Activated T-cell treated with anti-CD3 and anti-CD28 coated beads for 48 hours (primary cell): ENCODE measurements at regions not wholly inside any gene's neighbourhood (a gene's known extent, or its start where the extent isn't known, plus 50 kb on each side); places are given as distances from the start of the nearest gene placed in this dataset.
A peak's percentile ranks its signal among the peaks of the same experiment; 100 is the strongest.
"Not testable (repeated sequence)": the region's sequence is repeated elsewhere in the genome, so short reads cannot be mapped to it uniquely, and the experiment has no call there.

Experiments
- DNase-seq: peaks from one replicate; pipeline ENCODE4 v3.0.0-alpha.2; 2020; ENCODE audit warnings: low read depth

DNA sequence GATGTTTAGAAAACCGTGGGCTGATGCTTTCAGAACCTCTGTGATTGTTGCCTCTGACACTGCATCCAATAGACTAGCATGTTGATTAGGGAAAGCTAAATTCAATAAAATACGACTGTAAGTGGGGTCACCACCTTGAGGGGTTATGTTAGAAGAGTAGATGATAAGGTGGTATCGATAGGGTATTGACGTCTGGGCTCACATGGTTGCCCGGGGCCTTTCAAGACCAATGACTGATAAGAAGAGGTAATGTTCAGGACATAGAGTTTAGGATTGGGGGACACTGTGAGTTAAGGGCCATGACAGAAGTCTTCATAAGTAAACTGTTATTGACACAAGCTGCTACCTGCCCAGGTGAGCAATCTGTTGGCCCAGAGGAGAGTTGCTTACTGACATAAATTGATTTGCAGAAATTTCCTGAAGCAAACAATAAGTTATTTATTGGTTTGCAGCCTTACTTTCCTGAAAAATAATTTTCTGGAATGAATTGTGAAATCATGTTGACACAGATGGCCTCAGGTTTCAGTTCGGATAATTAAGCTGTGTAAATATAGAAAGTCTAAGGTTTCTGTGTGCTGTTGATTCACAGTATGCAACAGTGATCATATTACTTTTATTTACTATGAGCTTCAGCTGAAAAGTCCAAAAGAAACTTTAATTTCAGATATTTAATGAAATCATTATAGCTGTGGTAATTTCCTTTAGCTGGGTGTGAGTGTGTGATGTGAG lies 289.9 kb upstream of the PRSS16 start:
- DNase-seq: not testable (repeated sequence)

DNA sequence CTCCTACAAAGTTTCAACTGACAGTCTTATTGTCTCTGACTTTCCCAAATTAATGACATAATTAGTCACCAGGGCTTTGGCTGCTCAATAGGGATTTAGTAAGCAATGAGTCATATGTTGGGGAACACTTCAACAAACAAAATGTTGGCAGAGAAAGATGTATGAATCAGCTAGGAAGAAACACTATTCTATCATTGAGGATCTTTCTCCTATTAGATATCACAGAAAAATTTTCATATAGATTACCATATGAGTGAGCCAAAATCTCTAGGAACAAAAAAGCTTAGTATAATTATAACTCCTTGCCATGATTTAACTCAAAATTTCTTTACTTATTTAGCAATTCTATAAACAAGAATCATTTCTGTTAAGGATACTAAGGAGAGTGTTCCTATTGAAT lies 286.3 kb upstream of the PRSS16 start:
- not testable (repeated sequence) for DNase-seq

DNA sequence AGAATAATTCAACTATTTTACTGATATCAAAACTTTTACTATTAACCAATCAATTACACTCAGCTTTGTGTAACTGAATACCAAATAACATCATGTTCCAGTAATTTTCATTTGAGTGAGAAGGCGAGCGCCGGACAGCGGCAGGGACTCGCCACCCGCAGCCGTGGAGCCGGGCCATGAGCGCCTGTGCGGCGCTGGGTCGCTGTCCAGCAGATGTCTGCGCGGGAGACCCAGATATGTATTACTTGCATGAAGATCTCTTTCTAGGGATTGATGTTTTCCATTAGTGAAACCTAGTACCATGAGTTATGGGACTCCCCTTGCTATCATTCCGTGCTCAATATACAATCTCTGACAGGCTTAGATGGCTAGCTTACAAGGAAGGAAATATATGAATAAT lies 245.1 kb upstream of the PRSS16 start:
- DNase-seq: no peak

DNA sequence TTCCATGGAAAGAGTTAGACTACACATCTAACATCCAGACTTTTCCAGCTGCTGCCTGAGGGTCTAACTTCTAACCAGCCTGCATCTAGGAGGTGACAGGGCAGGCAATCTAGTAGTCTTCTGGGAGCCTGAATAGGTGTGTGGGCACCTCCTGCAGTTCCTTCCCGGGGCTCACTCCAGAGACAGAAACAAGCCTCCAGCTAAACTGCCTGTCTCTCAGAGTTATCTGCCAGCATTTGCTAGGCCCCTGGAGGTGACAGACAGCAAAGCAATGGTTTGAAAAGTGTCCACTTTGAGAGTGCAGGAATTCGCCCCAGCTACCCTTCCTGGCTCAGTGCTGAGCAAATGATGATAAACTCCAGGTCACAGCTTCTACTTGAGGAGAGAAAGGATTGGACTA lies 240.5 kb upstream of the PRSS16 start:
- no peak for DNase-seq

DNA sequence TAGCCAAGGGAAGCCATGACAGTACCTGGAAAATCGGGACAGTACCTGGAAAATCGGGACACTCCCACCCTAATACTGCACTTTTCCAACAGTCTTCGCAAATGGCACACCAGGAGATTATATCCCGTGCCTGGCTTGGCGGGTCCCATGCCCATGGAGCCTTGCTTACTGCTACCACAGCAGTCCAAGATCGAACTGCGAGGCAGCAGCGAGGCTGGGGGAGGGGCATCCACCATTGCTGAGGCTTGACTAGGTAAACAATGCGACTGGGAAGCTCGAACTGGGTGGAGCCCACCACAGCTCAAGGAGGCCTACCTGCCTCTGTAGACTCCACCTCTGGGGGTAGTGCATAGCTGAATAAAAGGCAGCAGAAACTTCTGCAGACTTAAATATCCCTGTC lies 238.9 kb upstream of the PRSS16 start:
- DNase-seq: not testable (repeated sequence)

DNA sequence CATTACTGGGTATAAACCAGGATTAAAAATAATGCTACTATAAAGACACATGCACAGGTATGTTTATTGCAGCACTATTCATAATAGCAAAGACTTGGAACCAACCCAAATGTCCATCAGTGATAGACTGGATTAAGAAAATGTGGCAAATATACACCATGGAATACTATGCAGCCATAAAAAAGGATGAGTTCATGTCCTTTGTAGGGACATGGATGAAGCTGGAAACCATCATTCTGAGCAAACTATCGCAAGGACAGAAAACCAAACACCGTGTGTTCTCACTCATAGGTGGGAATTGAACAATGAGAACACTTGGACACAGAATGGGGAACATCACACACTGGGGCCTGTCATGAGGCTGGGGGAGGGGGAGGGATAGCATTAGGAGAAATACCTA lies 233.4 kb upstream of the PRSS16 start:
- not testable (repeated sequence) for DNase-seq

DNA sequence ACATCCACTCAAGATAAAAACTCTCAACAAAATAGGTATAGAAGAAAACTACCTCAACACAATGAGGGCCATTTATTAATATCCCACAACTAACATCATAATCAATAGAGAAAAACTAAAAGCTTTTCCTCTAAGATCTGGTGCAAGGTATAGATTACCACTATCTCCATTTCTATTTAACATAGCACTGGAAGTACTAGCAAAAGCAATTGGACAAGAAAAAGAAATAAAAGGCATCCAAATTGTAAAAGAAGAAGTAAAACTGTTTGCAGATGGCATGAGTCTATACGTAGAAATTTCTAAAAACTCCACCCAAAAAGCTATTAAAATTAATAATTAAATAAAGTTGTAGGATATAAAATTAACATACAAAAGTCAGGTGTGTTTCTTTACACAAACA lies 230.8 kb upstream of the PRSS16 start:
- no peak for DNase-seq

DNA sequence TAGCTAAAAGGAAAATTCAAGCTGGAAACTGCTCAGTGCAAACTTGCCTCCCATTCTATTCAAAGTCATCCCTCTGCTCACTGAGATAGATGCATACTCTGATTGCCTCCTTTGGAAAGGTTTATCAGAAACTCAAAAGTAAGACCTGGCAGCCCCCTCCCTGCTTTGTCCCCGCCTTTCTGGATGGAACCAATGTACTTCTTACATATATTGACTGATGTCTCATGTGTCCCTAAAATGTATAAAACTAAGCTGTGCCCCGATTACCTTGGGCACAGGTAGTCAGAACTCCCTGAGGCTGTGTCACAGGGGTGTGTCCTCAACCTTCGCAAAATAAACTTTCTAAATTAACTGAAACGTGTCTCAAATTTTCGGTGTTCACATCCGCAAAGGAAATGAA lies 229.1 kb upstream of the PRSS16 start:
- not testable (repeated sequence) for DNase-seq

DNA sequence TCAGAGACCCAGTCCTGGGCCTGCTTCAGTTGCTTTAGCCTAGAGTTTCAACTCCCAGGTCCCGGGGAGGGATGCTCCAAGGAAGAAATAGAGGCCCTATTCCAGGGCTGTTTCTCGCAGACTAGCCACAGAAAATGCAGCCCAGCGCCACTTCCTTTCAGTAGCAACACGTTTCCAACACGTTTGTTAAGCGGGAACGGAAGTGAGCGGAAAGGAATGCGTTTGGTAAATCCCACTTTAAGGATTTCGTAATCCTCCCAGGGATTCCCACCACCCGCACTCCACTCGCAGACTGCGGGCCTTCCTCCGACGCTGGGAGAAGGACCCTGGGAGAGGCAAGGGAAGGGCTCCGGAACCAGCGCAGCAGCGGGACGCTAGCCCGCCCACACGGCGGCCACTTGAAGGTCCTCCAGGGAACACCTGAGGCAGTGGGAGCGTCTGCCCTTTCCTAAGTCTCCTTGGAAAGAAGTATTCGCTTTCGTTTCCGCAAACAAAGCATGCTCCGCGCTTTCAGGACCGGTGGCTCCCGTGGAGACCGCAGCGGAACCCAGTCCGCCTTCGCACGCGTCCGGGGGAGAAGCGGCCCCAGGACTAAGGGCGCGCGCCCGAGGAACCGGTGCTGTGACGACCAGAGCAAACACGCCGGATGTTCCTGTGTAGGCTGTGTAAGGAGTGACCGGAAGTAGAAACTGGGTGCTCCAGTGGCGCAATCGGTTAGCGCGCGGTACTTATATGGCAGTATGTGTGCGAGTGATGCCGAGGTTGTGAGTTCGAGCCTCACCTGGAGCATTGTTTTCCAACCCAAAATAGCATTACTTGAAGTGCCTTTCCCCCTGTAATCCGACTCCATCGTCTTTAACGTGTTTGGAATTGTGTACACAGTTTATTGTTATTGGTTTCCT lies 227.6 kb upstream of the PRSS16 start:
- peak; percentile 66 for DNase-seq

DNA sequence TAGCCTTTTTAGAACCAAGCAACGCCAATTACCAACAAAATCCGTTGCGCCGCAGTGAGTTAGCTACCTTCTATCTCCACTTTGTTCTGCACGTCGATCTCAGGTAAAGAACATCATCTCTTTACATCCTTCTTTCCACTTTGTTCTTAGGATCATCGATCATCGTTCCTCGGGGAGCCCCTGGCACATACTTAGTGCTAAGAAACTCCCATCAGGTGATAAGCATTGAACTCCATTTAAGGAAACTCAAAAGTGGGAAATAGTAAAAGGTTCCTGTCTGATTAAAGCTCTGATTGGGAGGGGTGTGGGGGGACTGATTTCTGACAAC lies 227.0 kb upstream of the PRSS16 start:
- no peak for DNase-seq

DNA sequence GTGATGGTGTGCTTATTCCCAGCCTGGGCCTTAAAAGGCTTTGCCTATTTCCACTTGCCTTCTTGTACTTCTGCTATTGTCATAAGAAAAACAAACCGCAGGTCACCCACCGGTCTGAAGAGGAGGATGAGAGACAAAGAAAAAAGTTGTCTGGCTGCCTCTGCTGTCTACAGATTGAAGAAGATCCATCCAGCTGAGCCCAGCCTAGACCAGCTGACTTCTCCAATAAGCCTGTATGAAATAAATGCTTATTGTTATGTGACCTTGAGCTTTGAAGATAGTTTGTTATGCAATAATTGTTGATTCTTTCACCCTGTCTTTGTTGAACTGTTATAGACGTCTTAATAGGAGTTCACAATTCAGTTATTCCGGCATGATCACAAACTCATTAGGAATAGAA lies 223.8 kb upstream of the PRSS16 start:
- DNase-seq: no peak

DNA sequence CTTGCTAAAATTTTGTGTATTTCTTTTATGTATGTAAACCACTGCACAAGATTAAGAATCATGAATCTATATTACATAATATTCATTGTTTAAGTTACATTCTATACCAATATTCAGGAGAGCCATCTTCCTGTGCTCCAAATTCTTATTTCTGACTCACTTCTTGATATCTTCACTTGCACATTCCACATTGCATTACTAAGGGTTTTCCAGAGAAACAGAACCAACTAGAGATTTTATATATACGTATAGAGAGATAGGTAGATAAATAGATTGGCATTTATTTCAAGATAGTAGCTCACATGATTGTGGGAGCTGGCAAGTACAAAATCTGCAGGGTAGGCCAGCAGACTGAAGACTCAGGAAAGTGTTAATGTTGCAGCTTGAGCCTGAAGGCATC lies 222.2 kb upstream of the PRSS16 start:
- DNase-seq: no peak

DNA sequence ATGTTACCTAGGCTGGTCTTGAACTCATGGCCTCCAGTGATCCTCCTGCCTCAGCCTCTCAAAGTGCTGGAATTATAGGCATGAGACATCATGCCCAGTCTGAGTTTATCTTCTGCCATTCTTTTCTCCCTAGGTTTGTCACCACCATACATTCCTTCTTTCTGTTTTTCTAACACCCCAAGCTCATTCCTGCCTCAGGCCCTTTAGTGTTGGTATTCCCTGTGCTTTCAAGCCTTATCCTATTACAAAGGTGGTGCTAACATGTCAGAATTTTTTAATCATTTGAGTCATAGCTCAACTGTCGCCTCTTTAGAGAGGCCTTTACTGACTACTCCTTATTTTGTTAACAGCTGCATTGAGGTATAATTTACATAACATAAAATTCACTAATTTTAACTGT lies 221.1 kb upstream of the PRSS16 start:
- DNase-seq: no peak

DNA sequence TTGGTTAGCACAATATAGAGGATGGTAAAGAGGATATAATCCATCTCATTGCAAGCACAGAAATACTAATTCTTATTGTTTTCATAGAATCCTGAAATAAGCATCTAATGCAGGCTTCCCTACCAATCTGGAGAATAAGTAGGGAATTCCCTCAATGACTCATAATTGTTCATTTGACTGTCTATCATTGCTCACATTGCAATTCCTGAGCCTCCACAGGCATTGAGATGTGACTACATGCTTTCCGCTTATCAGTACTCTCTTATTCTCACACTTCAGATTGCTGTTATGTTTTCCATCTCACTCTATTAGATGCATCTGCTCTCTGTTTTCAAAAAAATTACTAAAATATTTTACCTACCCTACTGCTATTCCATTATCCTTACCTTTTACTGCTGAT lies 216.2 kb upstream of the PRSS16 start:
- no peak for DNase-seq

DNA sequence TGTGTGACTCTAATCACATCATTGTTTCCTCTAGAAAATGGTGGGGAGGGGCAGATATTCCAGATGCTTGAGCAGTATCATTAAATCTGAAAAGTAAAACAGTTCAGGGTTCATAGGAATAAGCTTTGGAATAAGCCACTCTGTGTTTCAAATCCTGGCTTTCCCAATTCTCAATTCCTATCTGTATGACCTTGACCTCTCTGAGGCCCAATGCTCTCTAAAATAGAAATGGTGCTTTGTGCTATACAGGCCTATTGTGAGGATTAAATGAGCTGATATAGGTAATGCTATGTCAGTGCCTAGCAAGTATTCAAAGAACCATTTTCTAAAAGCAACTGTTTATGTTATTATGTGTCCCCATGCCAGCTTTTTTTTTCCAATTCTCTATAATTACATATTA lies 209.0 kb upstream of the PRSS16 start:
- DNase-seq: no peak

DNA sequence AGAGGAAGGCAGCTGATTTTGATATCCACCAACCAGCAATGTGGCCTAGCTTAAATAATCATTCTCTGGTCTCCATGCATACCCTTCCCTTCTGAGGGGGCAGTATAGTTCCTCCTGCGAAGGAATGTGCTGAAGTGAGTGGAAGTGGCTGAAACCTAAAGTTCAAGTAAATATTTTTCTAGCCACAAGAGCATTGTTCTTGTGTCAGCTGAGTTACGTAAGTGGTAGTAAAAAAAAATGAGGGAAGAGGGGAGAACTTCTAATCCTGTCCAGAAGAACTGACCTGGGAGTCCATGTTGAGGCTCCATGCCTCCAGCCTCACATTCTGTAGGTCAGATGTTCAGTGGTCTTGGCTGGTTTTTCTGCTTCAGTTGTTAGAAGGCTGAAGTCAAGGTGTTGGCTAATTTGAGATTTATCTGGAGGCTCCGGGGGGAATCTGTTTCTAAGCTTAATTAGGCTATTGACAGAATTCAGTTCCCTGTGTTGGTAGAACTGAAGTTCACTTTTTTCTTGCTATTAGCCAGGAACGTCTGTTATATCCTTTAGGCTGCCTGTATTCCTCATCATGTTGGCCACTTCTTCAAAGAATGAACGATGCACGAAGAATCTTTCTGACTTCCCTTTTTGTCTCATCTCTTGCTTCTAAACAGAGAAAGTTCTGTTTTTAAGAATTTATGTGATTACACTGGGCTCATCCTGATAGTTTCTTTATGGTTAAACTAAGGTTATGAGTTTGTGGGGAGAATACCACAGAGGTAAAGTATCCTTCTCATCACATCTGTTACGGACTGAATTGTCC lies 207.1 kb upstream of the PRSS16 start:
- DNase-seq: no peak

DNA sequence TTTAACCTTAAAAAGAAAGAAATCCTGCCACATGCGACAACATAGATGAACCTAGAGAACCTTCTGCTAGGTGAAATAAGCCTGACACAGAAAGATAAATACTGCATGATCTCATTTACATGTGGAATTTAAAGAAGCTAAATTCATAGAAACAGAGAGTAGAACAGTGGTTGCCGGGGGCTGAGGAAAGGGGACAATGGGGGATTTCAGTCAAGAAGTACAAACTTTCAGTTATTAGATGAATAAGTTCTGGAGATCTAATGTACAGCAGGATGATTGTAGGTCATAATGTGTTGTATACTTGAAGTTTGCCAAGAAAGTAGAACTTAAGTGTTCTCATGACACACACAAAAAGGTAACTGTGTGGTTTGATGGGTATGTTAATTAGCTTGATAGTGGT lies 204.3 kb upstream of the PRSS16 start:
- no peak for DNase-seq

DNA sequence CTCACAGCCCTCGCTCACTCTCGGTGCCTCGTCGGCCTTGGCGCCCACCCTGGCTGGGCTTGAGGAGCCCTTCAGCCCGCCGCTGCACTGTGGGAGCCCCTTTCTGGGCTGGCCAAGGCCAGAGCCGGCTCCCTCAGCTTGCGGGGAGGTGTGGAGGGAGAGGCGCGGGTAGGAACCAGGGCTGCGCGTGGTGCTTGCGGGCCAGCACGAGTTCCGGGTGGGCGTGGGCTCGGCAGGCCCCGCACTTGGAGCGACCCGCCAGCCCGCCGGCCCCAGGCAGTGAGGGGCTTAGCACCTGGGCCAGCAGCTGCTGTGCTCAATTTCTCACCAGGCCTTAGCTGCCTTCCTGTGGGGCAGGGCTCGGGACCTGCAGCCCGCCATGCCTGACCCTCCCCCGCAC lies 202.4 kb upstream of the PRSS16 start:
- not testable (repeated sequence) for DNase-seq

DNA sequence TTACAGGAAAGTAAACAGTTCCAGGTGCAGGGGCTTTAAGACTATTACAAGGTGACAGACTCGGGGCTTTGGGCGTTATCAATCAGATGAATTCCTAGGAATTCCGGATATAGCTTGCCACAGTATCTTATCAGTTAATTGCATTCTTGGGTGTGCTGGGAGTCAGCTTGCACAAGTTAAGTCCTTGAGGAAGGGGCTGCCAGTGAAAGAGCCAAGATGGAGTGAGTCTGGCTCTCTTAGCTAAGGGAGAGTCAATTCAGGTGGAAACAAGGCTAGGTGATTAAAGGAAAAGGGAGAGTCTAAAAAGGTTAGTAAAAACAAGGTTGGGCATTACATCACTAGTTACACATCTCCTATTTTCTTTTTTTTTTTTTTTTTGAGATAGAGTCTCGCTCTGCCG lies 199.8 kb upstream of the PRSS16 start:
- not testable (repeated sequence) for DNase-seq

DNA sequence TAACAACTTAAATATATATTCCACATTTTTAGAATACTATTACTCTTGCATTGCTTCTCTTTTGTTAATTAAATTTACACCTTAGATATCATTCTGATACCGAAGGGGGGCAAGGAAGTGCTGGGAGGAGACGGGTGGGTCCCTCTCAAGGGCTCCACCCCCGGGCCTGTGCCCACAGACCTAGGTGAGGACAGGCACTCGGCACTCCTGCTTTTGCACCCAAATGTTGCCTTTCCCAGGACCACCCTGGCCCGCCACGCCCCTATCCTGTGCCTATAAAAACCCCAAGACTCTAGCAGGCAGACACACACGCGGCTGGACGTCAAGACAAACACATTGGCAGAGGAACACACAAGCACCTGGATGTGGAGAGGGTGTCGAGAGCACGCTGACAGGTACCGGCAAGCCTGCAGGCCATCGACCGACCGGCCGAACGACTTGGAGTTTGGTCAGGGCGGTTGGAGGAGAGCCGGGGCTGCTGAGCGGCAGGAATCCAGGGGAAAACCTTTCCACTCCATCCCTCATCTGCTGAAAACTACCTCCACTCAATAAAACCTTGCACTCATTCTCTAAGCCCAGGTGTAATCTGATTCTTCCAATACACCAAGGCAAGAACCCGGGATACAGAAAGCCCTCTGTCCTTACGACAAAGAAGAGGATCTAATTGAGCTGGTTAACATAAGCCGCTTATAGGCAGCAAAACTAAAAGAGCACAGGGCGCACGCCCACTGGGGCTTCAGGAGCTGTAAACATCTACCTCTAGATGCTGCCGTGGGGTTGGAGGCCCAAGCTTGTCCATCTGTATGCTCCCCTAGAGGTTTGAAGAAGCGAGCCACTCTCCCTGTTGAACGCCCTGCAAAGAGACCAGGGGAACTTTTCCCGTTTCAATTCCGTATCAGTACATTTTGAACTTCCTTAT lies 197.4 kb upstream of the PRSS16 start:
- no peak for DNase-seq

DNA sequence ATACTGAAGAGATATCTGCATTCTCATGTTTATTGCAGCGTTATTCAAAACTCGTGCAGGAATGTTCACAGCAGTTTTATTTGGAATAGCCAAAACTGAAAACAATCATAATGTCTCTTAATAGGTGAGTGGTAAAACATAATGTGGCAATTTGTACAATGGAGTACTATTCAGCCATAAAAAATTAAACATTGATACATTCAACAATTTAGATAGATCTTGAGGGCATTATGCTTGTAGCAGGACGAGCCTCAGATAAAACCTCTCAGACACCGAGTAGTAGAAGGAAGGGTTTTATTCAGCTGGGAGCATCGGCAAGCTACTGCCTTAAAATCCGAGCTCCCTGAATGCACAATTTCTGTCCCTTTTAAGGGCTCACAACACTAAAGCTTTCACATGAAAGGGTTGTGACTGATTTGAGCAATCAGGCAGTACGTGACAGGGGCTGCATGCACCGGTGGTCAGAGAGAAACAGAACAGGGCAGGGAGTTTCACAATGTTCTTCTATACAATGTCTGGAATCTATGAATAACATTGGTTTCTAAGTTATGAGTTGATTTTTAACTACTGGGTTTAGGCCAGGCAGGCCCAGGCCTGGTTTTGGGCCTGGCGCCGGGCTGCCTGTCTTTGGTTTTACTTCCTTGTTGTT lies 195.3 kb upstream of the PRSS16 start:
- DNase-seq: not testable (repeated sequence)
